GM11168 (cell line): ENCODE measurements at regions not wholly inside any gene's neighbourhood (a gene's known extent, or its start where the extent isn't known, plus 50 kb on each side); places are given as distances from the start of the nearest gene placed in this dataset.

Source experiments
- in situ Hi-C: fragments of 300-500 bp; cut with MboI; formaldehyde crosslinking; loops from one replicate; pipeline ENCODE4 v1.12.0; 2022; ENCODE audit warnings: low sequenced_read_pairs; ENCODE audit not compliant: unreplicated experiment

GRCh38 chr5:17426104-17426749, 71.8 kb upstream of the TAF11L2 start:
- in situ Hi-C loops: loop anchor here (10.0 kb wide), 1 partner anchor 201 kb away; no protein-coding TSS in a partner anchor

DNA sequence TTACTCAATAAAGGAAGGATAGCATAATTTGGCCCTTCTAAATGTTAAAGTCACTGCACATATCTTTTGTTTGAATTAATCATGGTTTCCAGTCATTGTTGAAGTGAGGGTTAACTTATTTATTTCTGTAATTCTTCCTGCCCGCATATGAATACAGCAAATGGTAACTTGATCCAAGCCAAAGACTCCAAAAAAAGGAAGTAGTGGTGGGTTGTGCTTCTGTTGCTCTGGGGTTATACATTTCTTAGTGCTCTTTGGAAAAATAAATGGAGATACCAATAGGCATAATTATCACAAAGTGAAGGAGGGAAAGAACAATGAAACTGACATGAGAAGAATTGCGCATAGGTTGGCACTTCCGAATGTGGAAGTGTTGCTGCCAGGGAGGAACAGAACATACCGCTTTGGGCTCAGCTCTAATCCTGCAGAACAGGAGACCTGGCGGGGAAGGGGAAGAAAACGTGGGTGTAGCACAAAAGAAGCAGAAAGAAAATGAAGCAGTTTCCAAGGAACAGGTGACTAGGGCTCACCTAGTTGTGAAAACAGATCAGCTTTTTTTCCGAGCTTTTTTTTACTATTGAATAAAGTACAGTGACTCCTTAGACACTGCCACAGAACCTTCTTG, 69.7 kb upstream of the TAF11L2 start:
- in situ Hi-C loops: loop anchor here (10.0 kb wide), 1 partner anchor 203 kb away; no protein-coding TSS in a partner anchor

- in situ Hi-C loops: loop anchor here (10.0 kb wide), 1 partner anchor 205 kb away; no protein-coding TSS in a partner anchor
Measured at GRCh38 chr5:17429353-17429752, 68.7 kb upstream of the TAF11L2 start.

- in situ Hi-C loops: no loop called here
Measured at GRCh38 chr5:17430241-17430640, 67.8 kb upstream of the TAF11L2 start.

DNA sequence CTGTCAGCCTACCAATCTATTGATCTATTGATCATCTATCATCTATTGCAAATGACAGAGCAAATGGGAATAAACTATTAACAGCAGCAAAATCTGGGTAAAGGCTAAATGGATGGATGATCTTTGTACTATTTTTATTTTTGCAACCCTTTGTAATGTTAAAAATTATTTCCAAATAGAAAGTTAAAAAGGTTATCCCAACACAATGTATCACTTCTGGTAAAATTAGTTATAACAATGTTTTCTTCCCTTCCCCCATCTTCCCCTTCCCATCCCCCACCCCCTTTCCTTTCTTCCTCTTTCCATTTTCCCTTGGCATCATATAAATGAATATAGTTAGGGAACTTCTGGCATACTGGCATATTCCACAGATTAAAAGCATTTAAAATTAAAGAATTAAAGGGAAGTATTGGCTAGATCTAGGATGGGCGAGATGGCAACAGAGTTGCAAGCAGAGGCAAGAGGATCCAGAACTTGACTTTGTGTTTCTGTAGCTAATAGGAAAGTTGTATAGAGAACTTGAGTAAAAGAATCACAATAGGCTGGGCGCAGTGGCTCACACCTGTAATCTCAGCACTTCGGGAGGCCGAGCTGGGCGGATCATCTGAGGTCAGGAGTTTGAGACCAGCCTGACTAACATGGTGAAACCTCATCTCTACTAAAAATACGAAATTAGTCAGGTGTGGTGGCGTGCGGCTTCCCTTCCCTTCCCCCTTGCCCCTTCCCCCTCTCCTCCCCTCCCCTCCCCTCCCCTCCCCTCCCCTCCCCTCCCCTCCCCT, 66.6 kb upstream of the TAF11L2 start:
- in situ Hi-C loops: no loop called here

GRCh38 chr5:17432569-17432968, 65.5 kb upstream of the TAF11L2 start:
- in situ Hi-C loops: no loop called here

DNA sequence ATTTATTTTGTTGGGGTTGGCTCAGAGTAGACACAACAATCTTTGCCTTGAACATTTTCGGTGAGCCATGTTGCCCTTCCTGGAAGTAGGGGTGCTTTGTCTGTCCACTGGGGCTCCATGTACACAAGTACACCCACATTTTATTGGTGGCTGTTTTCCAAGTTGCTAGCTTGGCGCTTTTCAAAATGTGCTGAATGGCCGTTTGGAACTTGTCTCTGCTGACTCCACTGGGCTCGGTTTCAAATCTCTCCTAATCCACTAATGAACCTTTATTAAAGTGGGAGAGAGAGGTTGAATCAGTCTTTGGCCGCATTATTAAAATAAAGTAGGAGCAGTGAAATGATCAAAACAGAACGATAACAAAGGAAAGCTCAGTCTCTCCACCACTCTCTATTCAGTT, 64.6 kb upstream of the TAF11L2 start:
- in situ Hi-C loops: no loop called here

DNA sequence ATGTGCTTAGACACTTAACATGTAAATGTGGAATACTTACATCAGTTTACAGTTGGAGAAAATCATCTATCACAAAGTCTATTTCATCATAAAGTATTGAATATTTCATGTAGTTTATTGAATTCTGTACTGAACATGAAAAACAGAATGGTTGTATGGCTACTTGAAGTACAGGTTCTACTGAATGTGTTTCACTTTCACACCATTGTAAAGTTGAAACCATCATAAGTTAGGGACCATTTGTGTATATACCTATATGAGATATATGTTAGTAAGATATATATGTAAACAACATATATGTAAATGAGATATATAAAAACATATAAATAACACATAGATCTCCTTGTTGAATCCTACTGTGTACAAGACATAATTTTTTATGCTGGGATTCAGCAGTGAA, 63.0 kb upstream of the TAF11L2 start:
- in situ Hi-C loops: no loop called here

DNA sequence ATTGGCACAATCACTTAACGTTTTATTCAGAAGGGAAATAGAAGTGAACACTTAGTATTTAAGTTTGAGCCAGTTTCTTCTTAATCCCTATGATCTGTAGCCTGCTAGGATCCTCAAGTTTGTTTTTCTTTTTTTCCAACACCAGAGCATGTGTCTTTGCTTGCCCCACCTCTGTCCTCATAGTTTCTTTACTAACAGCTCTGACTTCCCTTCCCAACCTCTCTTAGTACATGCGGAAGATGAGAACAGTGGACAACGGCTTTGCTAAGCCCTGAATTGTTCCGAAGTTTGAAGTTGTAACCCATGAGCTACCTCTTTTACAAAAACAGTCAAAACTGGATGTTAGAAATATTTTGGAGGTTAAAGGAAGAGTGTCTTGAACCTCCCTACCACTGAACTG, 61.7 kb upstream of the TAF11L2 start:
- in situ Hi-C loops: no loop called here

- in situ Hi-C loops: no loop called here
Measured at GRCh38 chr5:17436761-17437221, 61.2 kb upstream of the TAF11L2 start.

DNA sequence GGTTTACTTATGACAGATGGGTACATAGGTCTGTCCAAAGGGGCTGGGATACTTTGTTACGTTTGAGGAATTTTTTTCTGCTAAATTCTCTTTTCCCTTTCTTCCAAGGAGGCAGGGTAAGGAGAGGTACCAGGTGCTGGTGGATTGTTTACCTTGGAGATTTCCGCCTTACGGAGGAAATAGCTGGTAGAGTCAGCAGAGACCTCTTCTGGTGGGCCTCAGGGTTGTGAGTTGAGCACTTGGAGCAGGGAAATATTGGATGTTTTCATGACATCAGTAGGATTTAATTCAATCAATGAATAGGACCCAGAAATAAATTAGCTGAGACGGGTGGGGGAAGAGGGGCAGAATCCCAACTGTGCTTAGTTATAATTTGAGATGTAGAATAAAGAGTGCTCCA, 60.0 kb upstream of the TAF11L2 start:
- in situ Hi-C loops: no loop called here

DNA sequence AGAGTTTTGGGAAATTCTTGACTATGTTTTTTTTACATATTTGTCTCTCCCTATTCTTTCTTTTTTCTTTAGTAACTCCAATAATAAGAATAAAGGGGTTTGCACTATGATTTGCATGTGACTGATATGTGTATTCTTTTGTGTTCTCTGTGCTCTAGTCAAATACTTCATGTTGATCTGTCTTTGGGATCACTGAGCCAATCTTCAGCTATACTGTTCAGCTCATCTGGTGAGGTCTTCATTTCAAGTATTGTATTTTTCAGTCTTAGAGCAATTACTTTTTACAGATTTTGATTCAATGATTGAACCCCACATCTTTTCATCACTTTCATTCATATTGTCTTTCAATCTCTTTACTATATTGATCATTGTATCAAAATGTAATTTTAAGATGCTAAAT, 58.1 kb upstream of the TAF11L2 start:
- in situ Hi-C loops: no loop called here

DNA sequence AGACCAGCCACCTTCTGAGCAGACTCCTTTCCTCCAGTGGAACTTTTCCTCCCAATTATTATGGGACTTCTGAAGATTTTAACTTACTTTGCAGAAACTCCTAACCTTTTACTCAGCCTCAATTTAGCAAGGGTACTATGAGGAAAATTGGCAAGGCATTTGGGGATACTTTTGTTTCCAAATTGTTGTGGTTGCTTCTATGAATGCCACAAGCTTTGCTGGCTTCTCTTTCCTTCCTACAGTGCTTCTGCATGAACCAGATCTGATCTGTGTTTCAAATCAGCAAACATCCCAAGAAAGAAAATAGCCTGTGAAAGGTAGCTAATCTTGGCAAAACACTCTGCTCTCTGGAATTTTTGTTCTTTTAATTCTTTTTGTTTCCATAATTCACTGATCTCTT, 57.3 kb upstream of the TAF11L2 start:
- in situ Hi-C loops: no loop called here

- in situ Hi-C loops: no loop called here
Measured at GRCh38 chr5:17441351-17441750, 56.7 kb upstream of the TAF11L2 start.

- in situ Hi-C loops: no loop called here
Measured at GRCh38 chr5:17443333-17444130, 54.5 kb upstream of the TAF11L2 start.

DNA sequence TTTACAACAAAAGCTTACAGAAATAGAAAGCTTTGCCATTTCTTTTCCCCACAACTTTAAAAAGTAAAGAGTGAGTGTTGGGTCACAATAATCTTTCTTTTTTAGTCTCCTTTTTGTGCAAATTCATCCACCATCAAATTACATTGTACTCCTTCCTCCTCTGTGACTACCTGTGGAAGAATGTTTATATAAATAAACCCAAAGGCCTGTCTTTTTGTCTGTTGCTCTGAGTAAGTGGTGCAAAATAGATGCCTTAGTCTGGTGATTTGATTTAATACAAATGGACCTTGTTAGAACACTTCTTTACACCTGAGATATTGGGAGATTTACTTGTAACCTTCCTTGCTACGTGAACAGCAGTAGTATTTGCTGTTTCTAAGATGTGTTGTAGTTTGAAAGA, 53.5 kb upstream of the TAF11L2 start:
- in situ Hi-C loops: no loop called here

DNA sequence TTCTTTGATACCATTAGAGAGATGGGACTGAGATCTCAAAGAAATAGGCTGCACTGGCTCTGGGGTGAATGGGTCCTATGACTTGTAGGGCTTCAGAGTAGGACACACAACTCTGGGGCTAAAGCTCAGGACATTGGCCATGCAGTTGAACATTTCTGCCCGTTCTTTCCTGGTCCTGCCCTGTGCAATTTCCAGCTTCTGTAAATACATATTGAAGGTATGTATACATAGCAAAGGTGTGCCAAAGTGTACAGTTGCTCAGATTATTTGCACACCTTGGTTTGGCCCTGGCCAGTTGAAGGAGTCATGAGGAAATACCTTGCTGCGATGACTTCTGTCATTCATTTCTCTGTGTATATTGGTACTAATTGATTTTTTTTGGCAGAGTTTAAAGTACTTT, 52.8 kb upstream of the TAF11L2 start:
- in situ Hi-C loops: no loop called here
